NB4 (cell line): ENCODE measurements at regions not wholly inside any gene's neighbourhood (a gene's known extent, or its start where the extent isn't known, plus 50 kb on each side); places are given as distances from the start of the nearest gene placed in this dataset.
"Not testable (repeated sequence)": the region's sequence is repeated elsewhere in the genome, so short reads cannot be mapped to it uniquely, and the experiment has no call there.

Experiments used
- DNase-seq: peaks from one replicate; pipeline ENCODE4 v3.0.0; 2010; ENCODE audit warnings: low read depth
- H3K4me3 ChIP-seq: one replicate; pipeline ENCODE4 v1.5.1; 2011; ENCODE audit warnings: mild to moderate bottlenecking, low read depth, low read length, moderate library complexity
- MYC ChIP-seq: IDR thresholded peaks from 2 replicates; pipeline ENCODE4 v1.6.1; 2011; ENCODE audit warnings: low read depth, low read length
- POLR2A ChIP-seq: IDR thresholded peaks from 2 replicates; pipeline ENCODE4 v1.6.1; 2011; ENCODE audit warnings: mild to moderate bottlenecking; ENCODE audit not compliant: insufficient read length; ENCODE audit errors: extremely low read depth
- TF ChIP-seq, protein P1 (sequence below): IDR thresholded peaks from 2 replicates; pipeline ENCODE4 v1.6.1; 2011; ENCODE audit warnings: low read depth, low read length
- TF ChIP-seq, protein P2 (sequence below): IDR thresholded peaks from one replicate; pipeline ENCODE4 v1.5.1; 2012; ENCODE audit warnings: low read depth, low read length

DNA sequence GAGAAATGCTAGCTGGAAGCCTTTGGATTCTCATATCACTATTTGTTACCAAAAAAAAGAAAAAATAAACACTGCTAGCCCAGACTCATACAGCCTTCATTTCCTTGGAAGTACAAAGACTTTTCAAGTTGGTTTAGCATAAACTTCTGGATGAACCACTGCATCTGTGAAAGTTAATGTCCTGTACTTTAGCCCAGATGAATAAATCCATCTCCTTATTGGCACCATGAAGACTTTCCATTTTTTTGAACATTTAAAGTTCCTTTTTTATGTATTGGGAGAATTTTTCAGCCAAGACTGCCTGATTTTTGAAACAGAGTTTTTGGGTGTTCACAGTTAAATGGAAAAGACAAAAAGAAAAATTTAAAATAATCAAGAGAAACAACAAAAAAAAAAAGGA, 184.0 kb upstream of the C1orf87 start:
- H3K4me3 ChIP-seq: no peak overlapping the region
- TF ChIP-seq POLR2A: no peak
- TF ChIP-seq, protein P1, sequence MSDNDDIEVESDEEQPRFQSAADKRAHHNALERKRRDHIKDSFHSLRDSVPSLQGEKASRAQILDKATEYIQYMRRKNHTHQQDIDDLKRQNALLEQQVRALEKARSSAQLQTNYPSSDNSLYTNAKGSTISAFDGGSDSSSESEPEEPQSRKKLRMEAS: no peak
- TF ChIP-seq, protein P2, sequence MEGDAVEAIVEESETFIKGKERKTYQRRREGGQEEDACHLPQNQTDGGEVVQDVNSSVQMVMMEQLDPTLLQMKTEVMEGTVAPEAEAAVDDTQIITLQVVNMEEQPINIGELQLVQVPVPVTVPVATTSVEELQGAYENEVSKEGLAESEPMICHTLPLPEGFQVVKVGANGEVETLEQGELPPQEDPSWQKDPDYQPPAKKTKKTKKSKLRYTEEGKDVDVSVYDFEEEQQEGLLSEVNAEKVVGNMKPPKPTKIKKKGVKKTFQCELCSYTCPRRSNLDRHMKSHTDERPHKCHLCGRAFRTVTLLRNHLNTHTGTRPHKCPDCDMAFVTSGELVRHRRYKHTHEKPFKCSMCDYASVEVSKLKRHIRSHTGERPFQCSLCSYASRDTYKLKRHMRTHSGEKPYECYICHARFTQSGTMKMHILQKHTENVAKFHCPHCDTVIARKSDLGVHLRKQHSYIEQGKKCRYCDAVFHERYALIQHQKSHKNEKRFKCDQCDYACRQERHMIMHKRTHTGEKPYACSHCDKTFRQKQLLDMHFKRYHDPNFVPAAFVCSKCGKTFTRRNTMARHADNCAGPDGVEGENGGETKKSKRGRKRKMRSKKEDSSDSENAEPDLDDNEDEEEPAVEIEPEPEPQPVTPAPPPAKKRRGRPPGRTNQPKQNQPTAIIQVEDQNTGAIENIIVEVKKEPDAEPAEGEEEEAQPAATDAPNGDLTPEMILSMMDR: no peak
- TF ChIP-seq MYC: no peak
- DNase-seq: no peak

DNA sequence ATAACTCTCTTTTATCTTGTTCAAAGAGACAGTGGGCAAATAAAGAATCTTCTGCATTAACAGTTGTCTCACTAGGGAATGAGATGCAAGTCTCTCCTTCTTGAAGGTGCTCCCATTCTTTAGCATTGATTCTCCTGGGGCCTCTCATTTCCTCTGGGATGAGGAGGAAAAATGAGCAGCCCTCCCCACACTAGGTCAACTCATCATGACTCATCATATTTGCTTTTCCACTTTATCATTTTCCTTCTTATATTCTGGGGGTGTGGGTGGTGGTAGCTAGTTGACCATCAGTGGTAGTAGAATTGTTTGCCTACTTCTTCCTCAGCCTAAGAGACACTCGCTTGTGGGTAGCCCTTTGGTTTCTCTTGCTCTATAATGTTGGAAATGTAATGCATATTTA, 182.0 kb upstream of the C1orf87 start:
- H3K4me3 ChIP-seq: no peak overlapping the region
- no peak for TF ChIP-seq MYC
- TF ChIP-seq, protein P1: no peak
- no peak for TF ChIP-seq POLR2A
- TF ChIP-seq, protein P2: no peak
- DNase-seq: no peak

DNA sequence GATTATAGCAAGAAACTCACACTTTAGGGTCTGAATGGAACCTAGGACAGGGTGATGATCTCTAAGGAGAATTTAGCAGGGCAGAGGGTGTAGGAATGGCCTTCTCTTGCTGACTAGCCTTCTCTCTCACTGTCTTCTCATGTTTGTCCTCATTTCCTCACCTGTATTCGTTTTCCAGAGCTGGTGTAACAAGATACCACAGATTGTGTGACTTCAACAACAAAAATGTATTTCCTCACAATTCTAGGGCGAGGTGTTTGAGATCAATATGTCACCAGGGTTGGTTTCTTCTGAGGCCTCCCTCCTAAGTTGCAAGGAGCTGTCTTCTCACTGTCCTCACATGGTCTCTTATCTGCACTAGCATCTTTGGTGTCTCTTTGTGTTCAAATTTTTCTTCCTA, 177.9 kb upstream of the C1orf87 start:
- H3K4me3 ChIP-seq: no peak overlapping the region
- no peak for DNase-seq
- TF ChIP-seq, protein P2: no peak

DNA sequence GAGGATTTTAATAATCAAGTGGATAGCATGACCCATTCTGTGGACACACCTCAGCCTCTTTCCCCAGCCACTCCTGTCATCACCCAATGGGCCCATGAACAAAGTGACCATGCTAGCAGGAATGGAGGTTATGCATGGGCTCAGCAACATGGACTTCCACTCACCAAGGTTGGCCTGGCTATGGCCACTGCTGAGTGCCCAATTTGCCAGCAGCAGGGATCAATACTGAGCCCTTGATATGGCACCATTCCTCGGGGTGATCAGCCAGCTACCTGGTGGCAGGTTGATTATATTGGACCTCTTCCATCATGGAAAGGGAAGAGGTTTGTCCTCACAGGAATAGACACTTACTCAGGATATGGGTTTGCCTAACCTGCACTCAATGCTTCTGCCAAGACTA, 173.9 kb upstream of the C1orf87 start:
- not testable (repeated sequence) for DNase-seq, H3K4me3 ChIP-seq

DNA sequence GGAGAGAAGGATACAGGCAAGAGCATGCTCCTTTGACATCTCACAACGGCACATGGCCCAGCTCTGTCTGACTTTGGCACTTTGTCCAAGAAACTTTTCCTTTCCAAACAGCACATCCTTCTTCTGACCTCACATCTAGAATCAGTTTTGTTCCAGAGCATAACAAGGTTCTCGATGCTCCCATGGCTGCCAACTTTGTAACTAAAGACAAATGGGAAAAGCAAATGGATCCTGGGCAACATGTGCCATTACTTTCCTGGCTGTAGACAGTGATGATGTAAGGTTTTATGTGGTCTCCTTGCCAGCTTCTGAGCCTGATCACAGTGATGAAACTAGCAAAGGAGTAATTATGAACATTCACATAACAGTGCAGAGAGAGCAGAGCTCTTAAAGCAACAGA, 171.8 kb upstream of the C1orf87 start:
- TF ChIP-seq, protein P2: no peak
- TF ChIP-seq, protein P1: no peak
- TF ChIP-seq MYC (no peak), POLR2A (no peak)
- DNase-seq: no peak
- no peak overlapping the region for H3K4me3 ChIP-seq

DNA sequence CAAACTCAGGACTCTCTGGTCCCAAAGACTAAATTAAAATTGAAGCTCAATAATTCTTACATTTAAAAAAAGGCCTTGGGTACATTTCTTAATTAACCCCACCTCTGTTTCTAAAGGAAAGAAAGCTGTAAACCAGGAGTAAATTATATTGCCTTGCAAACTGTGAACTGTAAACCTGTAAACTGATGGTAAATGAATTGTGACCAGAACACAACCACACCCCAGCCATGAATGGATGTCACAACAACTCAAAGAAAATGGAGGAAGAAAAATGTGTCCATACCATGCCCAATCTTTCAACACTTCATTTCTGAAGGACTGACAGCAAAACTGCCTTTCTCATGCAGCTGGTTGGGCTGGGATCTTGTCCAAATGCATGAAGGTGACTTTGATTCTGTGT, 171.3 kb upstream of the C1orf87 start:
- DNase-seq: no peak
- TF ChIP-seq, protein P2: no peak
- TF ChIP-seq, protein P1: no peak
- no peak for TF ChIP-seq MYC
- no peak for TF ChIP-seq POLR2A

More for the DNA sequence above, 171.3 kb upstream of the C1orf87 start:
- no peak overlapping the region for H3K4me3 ChIP-seq
